HL-60 (cell line): ENCODE measurements at regions not wholly inside any gene's neighbourhood (a gene's known extent, or its start where the extent isn't known, plus 50 kb on each side); places are given as distances from the start of the nearest gene placed in this dataset.

Experiments
- CTCF ChIP-seq: IDR thresholded peaks from one replicate; pipeline ENCODE4 v1.5.1; 2011; ENCODE audit warnings: low read length, control low read depth, inconsistent platforms; ENCODE audit not compliant: insufficient read depth
- REST ChIP-seq: IDR thresholded peaks from 2 replicates; pipeline ENCODE4 v1.6.1; 2012; ENCODE audit warnings: low read depth; ENCODE audit not compliant: insufficient replicate concordance

DNA sequence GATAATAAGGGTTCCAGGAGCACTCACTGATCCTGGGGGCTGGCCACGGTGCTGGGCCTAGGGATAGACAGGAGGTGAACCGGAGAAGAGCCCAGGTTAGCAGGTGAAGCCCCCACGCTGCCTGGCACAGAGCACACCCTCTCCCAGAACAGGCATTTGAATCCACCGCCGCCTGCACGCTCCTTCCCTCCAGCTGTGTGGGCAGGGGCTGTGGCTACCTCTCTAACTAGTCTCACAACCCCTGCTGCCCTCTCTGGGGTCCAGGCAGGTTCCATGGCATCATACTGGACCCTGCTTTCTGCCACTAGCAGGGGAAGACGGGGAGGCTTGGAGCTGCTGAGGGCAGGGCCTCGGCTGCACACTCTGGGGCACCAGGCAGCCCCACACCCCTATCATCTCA, 358.0 kb downstream of the CTTN start:
- TF ChIP-seq CTCF (no peak), REST (no peak)
